Central memory CD4-positive, alpha-beta T cell (primary cell): ENCODE measurements at regions not wholly inside any gene's neighbourhood (a gene's known extent, or its start where the extent isn't known, plus 50 kb on each side); places are given as distances from the start of the nearest gene placed in this dataset.

Source experiments
- DNase-seq: peaks from one replicate; pipeline ENCODE4 v3.0.0; 2022

DNA sequence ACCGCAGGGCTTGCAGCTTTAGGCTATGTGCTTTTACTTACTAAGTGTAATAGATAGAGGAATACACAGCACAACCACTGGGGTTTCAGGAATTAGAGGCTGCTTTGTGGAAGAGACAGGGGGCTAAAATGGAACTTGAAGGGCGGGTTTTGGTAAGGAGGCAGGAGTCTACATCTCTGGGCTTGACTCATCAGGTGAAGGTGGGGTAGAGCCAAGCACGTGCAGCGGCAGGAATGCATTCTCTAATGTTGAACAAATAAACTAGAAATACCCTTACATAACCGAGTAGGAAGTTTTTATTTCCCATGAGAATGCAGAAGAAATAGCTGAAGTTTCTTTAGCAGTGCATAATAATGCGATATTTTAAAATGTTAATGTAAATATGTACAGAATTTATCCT lies 673.8 kb upstream of the SALL3 start:
- DNase-seq = no peak

GRCh38 chr18:78309307-78309706 lies 670.3 kb upstream of the SALL3 start:
- DNase-seq = no peak

- no peak for DNase-seq
Observed at GRCh38 chr18:78309924-78310323, 669.7 kb upstream of the SALL3 start.

DNA sequence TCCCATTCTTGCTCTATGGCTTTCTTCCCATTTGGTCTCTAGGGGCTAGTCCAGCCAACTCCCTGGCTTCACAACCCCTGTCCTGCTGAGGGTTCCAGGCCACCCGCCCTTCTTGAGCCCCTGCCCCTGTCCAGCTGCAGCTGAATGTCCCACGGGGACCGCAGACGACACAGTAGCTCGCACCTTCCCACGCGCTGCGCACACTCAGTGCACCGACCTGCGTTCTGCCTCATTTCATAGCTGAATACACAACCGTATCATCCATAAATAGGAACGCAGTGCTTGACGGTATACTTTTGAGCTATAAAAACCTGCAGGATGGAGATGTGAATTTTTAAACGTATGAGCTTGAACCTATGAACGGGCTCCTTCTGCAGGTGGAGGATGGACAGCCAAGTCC lies 660.4 kb upstream of the SALL3 start:
- DNase-seq = no peak

GRCh38 chr18:78319961-78320360 lies 659.7 kb upstream of the SALL3 start:
- DNase-seq = no peak

DNA sequence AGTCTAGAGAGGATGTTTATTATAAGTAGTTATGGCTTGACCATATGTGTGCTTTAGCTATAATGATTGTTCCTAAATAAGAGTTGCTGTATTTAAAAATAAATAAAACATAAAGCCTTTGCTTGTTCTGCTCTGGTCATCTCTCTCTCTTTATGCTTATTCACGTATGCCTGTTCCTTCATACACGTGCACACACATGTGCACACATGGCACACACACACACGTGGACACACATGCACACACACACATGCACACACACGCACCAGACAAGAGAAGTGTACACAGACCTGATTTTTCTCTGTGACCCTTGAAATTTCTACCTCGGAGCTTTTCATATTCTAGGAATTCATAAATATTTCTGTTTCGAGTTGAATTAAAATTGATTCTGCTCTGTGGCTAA lies 658.2 kb upstream of the SALL3 start:
- DNase-seq = no peak

DNA sequence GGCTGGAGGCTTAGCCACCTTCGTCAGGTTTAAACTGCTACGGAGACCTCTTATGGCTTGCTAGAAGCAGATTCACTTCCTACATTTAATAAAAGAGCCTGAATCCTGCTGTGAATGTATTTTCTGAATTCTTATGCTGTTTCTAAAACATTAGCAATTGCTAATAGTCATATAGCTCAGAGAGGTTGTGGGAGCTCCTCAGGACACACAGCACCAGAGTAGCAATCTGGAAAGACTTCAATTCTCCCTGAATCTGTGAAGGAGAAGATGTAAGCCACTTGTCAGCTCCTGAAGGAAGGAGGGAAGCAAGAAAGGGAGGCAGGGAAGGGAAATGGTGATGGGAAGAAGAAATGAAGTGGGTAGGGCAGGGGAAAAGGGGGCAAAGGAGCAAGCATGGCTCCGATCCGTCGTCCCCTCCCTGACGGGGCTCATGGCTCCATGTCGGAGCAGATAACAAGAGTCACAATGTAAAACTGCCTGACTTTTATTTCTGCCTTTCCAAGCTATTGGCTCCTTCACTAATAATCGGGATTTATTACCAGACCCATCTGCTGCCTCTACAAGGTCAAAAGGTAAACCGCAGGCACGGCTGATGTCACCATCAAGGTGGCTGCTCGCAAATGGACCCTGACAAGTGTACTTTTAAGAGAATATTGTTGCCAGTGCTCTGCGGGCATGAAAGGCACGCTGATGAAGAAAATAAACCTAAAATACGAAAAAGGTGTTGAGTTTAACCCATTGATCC lies 656.0 kb upstream of the SALL3 start:
- DNase-seq = no peak

DNA sequence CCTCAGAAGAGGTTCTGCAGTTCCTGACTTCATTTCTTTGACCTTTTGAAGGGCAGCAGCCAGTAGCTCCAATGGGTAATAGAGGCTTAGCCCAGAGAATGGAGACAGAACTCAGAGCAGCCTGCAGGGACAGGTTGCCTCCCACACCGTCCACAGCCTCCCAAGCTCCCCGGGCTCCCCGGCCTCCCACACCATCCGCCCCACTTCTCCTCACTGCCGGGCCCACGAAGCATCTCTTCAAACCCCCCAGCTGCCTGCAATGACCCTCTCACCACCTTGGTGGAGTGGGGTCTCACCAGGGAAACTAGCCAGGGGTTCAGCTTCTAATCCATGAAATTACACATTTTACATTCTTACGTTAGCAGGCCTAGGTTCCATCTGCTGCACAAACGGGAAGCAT lies 652.0 kb upstream of the SALL3 start:
- no peak for DNase-seq

DNA sequence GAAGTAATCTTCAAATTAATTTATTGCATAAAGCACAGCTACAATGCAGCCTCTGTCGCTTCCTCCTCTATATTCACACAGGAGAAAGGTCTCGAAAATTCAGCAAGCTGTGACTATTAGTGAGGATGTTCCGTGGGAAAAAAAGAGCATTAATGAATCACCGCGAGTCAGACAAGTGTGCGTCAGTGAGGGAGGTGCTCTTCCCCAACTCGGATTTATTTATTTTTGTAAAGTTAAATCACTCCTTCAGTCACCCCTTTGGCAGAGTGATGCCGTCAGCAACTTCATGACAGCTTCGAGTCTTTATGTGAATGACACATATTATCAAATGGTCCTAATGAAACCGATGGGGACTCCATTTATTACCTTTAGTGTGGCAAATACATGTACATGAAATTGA lies 648.9 kb upstream of the SALL3 start:
- no peak for DNase-seq

GRCh38 chr18:78352910-78353309 lies 626.7 kb upstream of the SALL3 start:
- DNase-seq = no peak

GRCh38 chr18:78362198-78362597 lies 617.4 kb upstream of the SALL3 start:
- DNase-seq = no peak

GRCh38 chr18:78363556-78364387 lies 615.8 kb upstream of the SALL3 start:
- DNase-seq = no peak

- no peak for DNase-seq
Observed at GRCh38 chr18:78364388-78364960, 615.1 kb upstream of the SALL3 start.

DNA sequence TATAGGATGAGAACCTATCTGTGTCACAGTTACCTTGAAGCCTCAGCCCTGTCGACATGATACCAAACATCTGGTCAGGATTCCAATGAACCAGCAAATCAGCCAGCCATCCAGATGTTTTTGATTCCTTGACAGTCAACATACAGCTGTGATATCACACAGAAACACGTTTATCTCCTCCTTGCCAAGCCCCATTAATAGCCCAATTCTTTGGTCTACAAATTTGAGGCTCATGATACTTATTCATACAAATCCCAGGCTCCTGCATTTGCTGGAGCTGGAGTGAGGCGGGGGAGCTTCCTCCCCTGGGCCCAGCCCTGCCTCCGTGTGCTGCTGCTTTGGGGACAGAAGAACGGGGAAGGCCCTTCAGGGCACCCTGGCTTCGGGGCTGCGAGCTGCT lies 611.6 kb upstream of the SALL3 start:
- no peak for DNase-seq

DNA sequence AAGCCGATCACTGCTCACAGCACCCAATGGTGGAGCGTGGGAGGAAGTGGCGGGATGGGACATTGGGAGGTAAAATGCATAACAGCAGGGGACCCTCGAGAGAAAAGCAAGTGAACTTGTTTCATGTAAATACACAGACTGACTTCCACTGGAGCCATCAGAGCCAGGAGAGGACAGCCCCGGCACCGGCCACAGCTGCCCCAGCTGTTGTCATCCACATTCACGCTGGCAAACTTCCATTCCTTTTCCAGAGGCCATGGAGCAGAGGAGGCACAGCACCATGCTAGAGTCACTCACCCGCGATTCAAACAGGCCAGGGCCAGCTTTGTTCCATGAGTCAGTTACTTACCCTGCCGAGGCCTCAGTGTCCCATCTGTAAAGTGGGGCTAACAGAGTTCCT lies 610.9 kb upstream of the SALL3 start:
- no peak for DNase-seq

DNA sequence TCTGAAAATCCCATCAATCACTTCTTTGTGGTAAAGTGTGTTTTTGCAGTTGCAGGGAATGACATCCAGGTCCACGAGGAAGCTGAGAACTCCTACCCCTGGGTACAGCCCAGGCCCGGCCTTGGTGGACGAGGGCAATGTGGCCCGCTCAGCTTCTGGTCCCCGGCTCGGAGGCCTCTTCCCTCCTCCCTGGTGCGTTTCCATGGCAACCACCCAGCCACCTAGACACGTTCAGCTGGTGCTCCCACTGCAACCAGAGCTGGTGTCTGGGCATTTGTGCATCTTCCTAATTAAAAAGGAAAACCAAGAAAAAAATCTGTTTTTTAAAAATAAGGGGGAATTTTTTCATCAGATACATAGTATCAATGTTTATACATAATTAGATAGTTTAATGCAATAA lies 603.6 kb upstream of the SALL3 start:
- no peak for DNase-seq

DNA sequence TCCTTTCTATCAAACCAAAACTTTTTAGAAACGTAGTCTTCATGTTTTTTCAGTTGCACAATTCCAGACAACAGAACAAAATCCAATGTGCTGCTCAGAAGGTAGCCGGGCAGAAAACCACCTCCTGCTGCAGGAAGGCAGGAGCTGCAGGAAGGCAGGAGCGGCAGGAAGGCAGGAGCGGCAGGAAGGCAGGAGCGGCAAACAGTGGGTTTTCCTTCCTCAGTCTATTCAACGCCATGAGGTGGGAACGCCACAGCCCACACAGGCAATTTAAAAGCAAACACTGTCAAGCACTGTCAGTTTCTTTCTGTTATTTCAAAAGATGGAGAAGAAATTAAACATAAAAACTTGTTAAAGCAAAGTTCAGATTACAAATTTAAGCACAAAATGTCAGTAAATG lies 601.2 kb upstream of the SALL3 start:
- DNase-seq = no peak

DNA sequence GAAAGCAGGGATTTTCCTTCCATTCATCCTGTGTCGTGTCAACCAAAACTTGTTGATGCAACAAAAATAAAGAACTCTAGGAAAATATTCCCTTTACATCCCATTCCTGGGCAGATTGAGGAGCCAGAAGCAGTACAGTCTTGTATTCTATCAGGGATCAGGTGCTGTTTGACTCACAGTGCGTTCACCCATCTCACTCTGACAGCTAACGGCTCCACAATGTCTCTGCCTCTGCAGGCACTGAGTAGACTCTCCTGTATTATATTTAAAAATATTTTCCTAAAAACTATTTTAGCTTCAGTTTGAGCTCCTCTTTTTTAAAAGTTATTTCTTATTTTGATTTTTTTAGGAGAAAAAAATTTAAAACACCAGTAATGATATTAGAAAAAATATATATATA lies 600.6 kb upstream of the SALL3 start:
- no peak for DNase-seq

- no peak for DNase-seq
Observed at GRCh38 chr18:78390348-78390951, 589.2 kb upstream of the SALL3 start.

- no peak for DNase-seq
Observed at GRCh38 chr18:78390952-78391348, 588.7 kb upstream of the SALL3 start.

DNA sequence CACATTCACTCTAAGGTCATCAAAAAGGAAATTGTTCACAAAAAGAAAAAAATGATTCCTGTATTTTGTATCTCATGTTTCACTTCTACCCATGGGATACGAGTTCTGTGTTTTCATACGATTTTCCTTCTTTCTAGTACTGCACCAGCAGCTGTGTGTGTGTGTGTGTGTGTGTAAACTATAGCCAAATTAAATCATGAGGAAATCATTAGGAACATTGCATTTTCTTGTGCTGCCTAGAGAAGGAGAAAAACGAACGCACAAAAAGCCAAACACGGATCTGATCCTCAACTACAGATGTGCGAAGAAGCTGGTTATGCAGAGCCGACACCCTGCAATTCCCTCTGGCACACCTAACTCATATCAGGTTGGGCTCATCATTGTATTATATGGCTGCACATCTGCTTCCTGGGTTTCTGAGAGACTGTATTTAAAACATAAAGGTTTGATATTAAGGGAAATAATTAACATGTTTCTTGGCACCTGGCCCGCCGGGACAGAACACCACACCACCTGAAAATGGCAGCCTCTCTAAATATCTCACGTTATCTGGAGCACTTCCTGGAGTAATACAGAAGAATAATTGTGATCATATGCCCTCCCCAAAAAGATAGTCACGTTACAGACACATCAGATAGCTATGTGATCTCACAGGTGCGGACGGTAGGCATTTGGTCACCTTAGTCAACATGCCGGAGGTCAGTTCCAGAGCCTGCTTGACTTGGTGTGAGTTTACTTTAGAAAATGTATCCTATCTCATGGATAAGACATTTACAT lies 586.3 kb upstream of the SALL3 start:
- no peak for DNase-seq

- no peak for DNase-seq
Observed at GRCh38 chr18:78396077-78396476, 583.5 kb upstream of the SALL3 start.

GRCh38 chr18:78396756-78397155 lies 582.9 kb upstream of the SALL3 start:
- DNase-seq = no peak
